ENCODE measurements at regions not wholly inside any gene's neighbourhood (a gene's known extent, or its start where the extent isn't known, plus 50 kb on each side); places are given as distances from the start of the nearest gene placed in this dataset.

GRCh38 chr9:115601434-115601833 is 483.5 kb upstream of the TNC start:
- TF ChIP-seq CTCF (IDR thresholded peaks at IDR 0.05) (no peak), POLR2AphosphoS5 (IDR thresholded peaks at IDR 0.05) (no peak), POLR2A (IDR thresholded peaks at IDR 0.05) (no peak)

Measured in upper lobe of left lung (tissue), 4 donors.